ENCODE measurements at regions not wholly inside any gene's neighbourhood (a gene's known extent, or its start where the extent isn't known, plus 50 kb on each side); places are given as distances from the start of the nearest gene placed in this dataset.
A peak's percentile ranks its signal among the peaks of the same experiment; 100 is the strongest.
"Not testable (repeated sequence)": the region's sequence is repeated elsewhere in the genome, so short reads cannot be mapped to it uniquely, and the experiment has no call there.

DNA sequence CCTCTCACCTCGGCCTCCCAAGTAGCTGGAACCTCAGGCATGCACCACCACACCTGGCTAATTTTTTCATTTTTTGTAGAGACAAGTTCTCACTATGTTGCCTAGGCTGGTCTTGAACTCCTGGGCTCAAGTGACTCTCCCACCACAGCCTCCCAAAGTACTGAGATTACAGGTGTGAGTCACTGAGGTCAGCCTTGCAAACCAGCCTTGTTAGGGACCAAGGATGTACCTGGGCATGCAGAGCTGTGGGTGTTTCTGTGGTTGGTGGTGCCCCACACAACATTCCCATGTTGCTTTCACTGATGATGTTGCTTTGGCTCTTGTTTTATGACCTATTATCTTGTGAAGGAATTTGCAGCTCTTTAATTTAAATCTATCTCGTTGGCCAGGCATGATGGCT is 54.8 kb downstream of the OTUD1 start:
- no peak overlapping the region for H3K27ac Mint-ChIP-seq
- no peak overlapping the region for H3K4me3 Mint-ChIP-seq
- no peaks in the 10 kb centered on the region for H3K36me3 Mint-ChIP-seq
- peaks cover 4% of the 10 kb centered on the region for H3K4me1 Mint-ChIP-seq
- no peaks in the 10 kb centered on the region for H3K9me3 Mint-ChIP-seq
- DNase-seq, result no peak
- no peaks in the 10 kb centered on the region for H3K27me3 Mint-ChIP-seq

DNA sequence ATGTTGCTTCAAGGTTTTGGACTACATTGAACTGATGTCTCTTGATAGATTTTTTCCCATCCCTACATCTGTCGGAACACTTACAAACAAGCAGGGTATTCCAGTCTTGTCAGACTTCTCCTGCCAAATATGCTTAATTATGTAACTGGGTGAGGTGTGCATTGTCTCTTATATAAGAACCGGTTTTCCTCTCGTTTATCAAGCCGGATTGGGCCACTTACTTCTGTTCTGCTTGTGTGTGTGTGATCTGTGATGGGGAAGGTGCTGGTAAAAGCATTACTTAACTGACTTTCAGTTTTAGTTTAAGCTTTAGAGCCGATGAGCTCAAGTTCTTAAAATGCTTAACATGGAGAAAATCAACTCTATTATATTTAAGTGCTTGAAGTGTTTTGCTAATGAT is 57.9 kb downstream of the OTUD1 start:
- DNase-seq, result no peak

DNA sequence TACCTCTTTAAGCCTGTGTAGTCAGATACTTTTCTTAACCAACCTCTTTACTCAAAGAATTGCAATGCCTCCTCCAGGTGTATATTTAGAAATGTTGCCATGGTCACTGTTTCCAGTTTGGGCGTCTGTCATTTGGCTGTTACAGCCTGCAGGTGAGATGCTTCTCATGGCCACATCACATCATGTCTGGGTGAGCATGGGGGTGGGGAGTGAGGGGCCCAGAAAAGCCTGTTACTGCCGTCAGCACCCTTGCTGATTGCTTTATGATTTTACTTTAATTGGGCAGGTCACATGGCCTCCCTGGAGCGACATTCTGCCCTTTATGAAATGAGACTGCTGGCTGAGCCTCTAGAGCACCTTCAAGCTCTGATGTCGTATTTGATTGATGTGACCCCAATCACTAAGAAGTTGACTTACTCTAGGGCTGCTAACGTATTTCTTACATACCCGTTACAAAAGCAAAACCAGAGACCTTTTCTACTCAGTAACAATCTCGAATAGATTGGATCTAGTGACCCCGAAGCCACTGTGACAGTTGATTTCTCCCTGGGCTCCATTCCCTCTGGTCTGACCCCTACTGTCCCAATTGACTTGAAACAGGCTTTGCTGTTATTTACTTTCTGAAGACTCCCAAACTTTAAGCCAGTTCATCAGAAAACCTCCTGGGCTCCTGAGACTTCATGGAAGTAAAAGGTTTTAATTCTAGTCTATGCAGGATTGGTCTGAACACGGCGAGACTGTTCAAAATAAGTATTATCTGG is 60.7 kb downstream of the OTUD1 start:
- no peaks in the 10 kb centered on the region for H3K4me1 Mint-ChIP-seq
- no peak overlapping the region for H3K27ac Mint-ChIP-seq
- DNase-seq, result no peak
- H3K4me3 Mint-ChIP-seq, result no peak overlapping the region
- no peaks in the 10 kb centered on the region for H3K9me3 Mint-ChIP-seq
- H3K36me3 Mint-ChIP-seq, result no peaks in the 10 kb centered on the region
- H3K27me3 Mint-ChIP-seq, result no peaks in the 10 kb centered on the region

More for the DNA sequence above, 57.9 kb downstream of the OTUD1 start:
- Mint-ChIP-seq H3K9me3 (no peaks in the 10 kb centered on the region), H3K27ac (no peak overlapping the region), H3K4me1 (peaks cover 2% of the 10 kb centered on the region), H3K4me3 (no peak overlapping the region), H3K27me3 (no peaks in the 10 kb centered on the region), H3K36me3 (no peaks in the 10 kb centered on the region)

DNA sequence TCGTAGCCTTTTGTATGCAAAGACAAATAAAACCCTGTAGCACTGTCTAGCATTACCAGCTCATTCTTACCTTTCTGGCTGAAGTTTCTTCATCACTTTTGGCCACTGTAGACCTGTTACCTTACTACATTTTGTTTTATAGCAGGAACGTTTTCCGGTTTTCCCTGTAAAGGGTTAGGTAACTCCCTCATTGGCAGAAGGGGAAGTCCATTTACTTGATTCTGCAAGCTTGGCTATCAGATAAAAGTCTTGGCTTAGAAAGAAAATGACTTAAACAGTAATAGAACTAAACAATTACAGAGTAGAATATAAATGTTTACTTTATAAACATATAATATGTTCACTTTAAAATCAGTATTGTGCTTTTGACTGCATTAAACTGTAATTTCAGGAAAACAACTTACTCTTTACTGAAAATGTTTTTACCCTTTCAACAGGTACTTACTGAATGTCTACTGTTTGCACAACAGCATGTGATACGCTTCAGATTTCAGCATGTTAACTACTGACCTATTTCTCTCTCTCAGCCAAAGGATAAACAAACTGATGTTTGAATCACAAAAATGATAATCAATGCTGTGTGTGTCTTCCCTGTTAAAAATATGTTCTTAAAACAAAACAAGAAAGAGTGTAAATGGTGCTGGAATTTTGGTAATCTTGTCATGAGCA is 67.1 kb downstream of the OTUD1 start:
- Mint-ChIP-seq H3K4me3 (no peak overlapping the region), H3K4me1 (no peaks in the 10 kb centered on the region), H3K36me3 (peaks cover 2% of the 10 kb centered on the region), H3K27me3 (no peaks in the 10 kb centered on the region), H3K9me3 (peaks cover 3% of the 10 kb centered on the region), H3K27ac (no peak overlapping the region)
- DNase-seq, result no peak

DNA sequence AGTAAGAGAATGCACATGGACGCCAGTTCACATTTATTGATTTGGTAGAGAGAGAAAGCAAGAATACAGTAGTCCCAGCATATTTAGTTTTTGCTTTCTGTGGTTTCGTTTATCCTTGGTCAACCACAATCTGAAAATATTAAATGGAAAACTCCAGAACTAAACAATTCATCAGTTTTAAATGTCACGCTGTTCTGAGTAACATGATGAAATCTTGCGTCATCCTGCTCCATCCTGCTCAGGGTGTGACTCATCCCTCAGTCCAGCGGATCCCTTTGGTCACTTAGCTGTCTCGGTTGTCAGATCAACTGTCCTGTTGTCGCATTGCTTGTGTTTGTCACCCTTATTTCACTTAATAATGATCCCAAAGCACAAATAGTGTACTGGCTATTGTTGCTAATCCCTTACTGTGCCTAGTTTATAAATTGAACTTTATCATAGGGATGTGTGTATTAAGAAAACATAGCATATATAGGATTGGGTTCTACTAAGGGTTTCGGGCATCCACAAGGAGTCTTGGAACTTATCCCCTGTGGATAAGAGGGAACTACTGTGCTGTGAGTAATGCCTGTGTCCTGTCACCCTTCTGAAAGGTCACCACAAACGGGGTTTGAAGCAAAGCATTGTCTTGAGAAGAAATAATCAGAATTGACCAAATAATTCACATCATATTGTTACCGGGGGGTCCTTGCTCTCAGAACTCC is 73.6 kb downstream of the OTUD1 start:
- Mint-ChIP-seq H3K9me3 (peaks cover 4% of the 10 kb centered on the region), H3K36me3 (peaks cover 5% of the 10 kb centered on the region), H3K27me3 (peaks cover 18% of the 10 kb centered on the region), H3K27ac (peak overlapping the region; percentile 34), H3K4me1 (peaks cover 23% of the 10 kb centered on the region), H3K4me3 (no peak overlapping the region)
- DNase-seq, result no peak

DNA sequence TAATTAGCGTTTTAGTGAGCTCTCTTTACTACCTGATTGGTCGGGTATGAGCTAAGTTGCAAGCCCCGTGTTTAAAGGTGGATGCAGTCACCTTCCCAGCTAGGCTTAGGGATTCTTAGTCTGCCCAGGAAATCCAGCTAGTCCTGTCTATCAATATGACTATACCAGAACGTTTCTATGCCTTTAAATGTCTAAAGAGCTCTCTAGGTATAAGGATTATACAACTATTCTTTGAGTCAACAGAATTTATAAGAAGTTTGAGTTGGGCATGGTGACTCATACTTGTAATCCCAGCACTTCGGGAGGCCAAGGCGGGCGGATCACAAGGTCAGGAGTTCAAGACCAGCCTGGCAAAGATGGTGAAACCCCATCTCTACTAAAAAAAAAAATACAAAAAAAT is 74.7 kb downstream of the OTUD1 start:
- peak overlapping the region; percentile 23 for H3K27ac Mint-ChIP-seq

DNA sequence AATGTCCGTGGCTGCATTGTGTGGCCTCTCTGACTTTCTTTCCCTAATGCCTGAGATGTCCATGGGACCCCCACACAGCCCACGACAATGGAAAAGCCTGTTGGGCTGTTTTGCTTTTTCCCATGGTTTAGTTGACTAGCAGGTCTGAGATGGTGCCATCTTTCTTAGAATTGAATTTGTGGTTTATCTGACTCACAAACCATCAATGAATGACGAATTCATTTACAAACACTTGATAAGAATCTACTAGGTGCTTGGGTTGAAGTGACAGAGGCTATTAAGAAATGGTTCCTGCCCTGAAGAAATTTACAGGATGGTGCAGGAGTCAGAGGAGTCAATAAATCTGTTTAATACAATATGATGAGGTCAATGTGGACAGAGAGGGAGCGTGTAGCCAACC is 75.4 kb downstream of the OTUD1 start:
- Mint-ChIP-seq H3K36me3 (peaks cover 5% of the 10 kb centered on the region), H3K9me3 (peaks cover 4% of the 10 kb centered on the region), H3K27ac (peak overlapping the region; percentile 23), H3K27me3 (peaks cover 18% of the 10 kb centered on the region), H3K4me1 (peaks cover 25% of the 10 kb centered on the region), H3K4me3 (no peak overlapping the region)
- DNase-seq, result peak; percentile 24

More for the DNA sequence above, 74.7 kb downstream of the OTUD1 start:
- not testable (repeated sequence) for DNase-seq, H3K4me3 Mint-ChIP-seq, H3K36me3 Mint-ChIP-seq, H3K9me3 Mint-ChIP-seq
- Mint-ChIP-seq H3K4me1 (peaks cover 25% of the 10 kb centered on the region), H3K27me3 (peaks cover 18% of the 10 kb centered on the region)

DNA sequence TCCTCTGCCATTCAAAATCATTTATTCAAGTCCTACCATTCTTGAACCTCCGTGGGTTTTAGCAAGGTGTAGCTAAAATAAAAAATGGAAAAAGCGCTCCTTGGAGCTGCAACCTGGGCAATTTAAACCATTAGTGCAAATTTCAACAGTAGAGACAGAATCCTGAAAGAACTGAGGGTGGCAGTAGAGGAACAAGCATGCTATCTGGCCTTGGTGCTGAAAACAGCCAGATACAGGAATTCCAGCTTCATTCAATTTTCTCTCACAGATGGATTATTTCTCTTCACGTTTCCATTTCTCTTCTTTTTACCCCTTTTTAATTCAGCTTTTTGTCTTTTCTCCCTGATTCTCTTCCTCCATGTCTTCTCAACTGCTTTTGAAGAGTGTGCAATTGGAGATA is 77.7 kb downstream of the OTUD1 start:
- H3K36me3 Mint-ChIP-seq, result peaks cover 2% of the 10 kb centered on the region
- H3K27me3 Mint-ChIP-seq, result peaks cover 18% of the 10 kb centered on the region
- no peak for DNase-seq
- no peak overlapping the region for H3K27ac Mint-ChIP-seq
- H3K9me3 Mint-ChIP-seq, result peaks cover 1% of the 10 kb centered on the region
- H3K4me3 Mint-ChIP-seq, result no peak overlapping the region
- peaks cover 33% of the 10 kb centered on the region for H3K4me1 Mint-ChIP-seq

DNA sequence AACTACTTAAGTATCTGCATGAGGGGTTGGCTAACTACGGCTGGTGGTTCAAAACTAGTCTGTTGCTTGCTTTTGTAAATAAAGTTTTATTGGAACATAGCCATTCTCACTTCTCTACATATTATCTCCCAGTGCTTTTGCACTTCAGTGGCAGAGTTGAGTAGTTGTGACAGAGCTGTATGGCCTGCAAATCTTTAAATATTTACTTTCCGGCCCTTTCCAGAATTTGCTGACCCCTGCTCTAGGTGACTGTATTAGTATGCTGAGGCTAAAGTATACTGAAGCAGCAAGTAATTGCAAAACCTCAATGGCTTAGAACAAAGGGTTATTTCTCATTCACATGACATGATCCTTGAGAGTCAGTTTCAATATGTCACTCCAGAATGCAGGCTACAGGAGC is 78.3 kb downstream of the OTUD1 start:
- Mint-ChIP-seq H3K4me3 (no peak overlapping the region), H3K9me3 (peaks cover under 1% of the 10 kb centered on the region), H3K36me3 (peaks cover 2% of the 10 kb centered on the region), H3K4me1 (peaks cover 33% of the 10 kb centered on the region), H3K27me3 (peaks cover 18% of the 10 kb centered on the region), H3K27ac (no peak overlapping the region)
- no peak for DNase-seq

DNA sequence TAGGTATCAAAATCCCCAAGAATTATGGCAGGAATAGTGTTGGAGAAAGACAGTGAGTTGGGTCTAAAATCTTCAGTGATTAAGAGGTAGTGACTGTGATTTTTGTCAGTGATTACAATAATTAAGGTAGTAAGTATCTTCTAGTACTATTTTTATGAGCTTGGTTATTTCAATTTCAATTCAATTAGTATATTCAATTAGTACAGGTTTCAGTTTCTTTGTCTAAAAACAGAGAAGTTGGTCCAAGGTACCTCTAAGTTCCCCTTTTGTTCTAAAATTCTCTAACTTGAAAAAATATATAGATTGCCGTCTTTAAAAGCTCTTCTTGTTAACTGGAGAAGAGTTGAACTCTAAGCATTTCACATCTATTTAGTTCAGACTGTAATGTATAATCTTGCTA is 82.9 kb downstream of the OTUD1 start:
- no peak for DNase-seq
- H3K36me3 Mint-ChIP-seq, result no peaks in the 10 kb centered on the region
- H3K27me3 Mint-ChIP-seq, result no peaks in the 10 kb centered on the region
- H3K4me3 Mint-ChIP-seq, result no peak overlapping the region
- H3K9me3 Mint-ChIP-seq, result no peaks in the 10 kb centered on the region
- no peak overlapping the region for H3K27ac Mint-ChIP-seq
- peaks cover 17% of the 10 kb centered on the region for H3K4me1 Mint-ChIP-seq

DNA sequence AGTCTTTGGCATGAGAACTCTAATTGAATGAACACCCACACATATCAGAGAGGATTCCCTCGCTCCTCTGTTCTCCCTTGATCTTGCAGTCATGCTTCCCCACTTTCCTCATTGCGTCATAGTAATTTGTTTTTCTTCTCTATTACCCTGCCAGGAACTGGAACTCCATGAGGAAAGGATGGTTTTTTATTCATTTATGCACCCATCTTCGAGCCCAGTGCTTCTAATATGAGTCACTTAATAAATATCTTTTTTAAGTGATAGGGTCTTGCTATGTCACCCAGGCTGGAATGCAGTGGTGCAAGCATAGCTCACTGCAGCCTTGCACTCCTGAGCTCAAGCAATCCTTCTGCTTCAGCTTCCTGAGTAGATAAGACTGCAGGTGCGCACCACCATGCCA is 83.5 kb downstream of the OTUD1 start:
- H3K9me3 Mint-ChIP-seq, result no peaks in the 10 kb centered on the region
- H3K36me3 Mint-ChIP-seq, result no peaks in the 10 kb centered on the region
- no peak overlapping the region for H3K4me3 Mint-ChIP-seq
- H3K27ac Mint-ChIP-seq, result no peak overlapping the region
- H3K27me3 Mint-ChIP-seq, result no peaks in the 10 kb centered on the region
- DNase-seq, result no peak
- peaks cover 12% of the 10 kb centered on the region for H3K4me1 Mint-ChIP-seq

DNA sequence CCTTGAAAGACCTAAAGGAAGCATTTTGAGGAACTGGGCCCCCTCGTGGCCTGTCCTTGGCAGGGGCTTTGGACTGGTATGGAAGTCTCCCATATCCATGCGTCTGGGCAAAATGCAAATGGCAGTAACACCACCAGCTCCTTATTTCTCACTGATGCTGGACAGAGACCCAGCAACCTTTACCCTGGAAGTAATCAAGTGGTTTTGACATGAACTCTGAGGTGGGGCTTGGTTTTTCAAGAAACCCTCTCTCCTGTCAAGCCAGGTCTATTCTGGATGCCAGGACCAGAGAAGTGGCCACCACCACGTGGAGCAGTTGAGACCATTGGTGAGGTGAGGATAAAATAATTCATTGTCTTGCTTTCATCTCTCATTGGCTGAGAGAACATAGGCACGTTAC is 84.4 kb downstream of the OTUD1 start:
- no peaks in the 10 kb centered on the region for H3K36me3 Mint-ChIP-seq
- no peaks in the 10 kb centered on the region for H3K27me3 Mint-ChIP-seq
- H3K27ac Mint-ChIP-seq, result no peak overlapping the region
- no peak for DNase-seq
- no peak overlapping the region for H3K4me3 Mint-ChIP-seq
- H3K4me1 Mint-ChIP-seq, result peaks cover 12% of the 10 kb centered on the region
- H3K9me3 Mint-ChIP-seq, result no peaks in the 10 kb centered on the region

DNA sequence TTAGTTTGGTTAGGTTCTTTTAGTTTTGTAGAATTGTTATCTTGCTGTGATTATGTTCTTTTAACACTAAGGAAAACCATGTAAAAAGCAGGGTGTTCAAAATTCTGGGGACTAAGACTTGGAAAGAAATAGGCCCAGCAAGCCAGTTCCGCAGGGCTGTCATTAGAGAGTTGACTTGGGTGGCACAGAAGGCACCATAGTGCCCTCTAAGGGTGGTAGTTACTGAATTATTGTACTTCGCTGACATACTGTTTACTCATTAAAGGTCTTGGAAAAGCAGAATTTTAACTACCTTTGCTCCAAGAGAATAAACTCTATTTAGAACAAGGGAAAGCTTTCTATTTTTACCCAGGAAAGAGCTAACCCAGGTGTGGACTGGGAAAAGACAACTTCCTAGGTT is 86.5 kb downstream of the OTUD1 start:
- no peaks in the 10 kb centered on the region for H3K36me3 Mint-ChIP-seq
- peaks cover 15% of the 10 kb centered on the region for H3K4me1 Mint-ChIP-seq
- no peaks in the 10 kb centered on the region for H3K9me3 Mint-ChIP-seq
- no peaks in the 10 kb centered on the region for H3K27me3 Mint-ChIP-seq
- no peak for DNase-seq
- H3K4me3 Mint-ChIP-seq, result no peak overlapping the region
- no peak overlapping the region for H3K27ac Mint-ChIP-seq

DNA sequence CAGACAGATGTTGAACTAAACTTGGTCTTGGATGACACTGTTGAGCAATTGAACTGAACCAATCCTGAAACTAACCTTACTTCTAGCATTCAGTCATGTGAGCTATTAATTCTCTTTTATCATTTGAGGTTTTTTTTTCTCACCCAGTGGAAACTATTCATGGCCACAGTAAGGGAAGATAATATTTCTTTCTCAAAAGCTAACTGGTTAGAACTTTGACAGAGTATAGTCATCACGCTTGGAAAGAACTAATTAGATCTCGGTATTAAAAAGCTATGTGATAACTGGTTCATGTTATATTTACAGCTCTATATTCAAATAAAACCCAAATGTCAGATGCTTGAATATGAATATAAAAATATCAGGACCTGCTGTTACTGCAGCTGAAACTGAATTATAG is 89.5 kb downstream of the OTUD1 start:
- H3K27ac Mint-ChIP-seq, result peak overlapping the region; percentile 19
- DNase-seq, result no peak
- peaks cover 3% of the 10 kb centered on the region for H3K9me3 Mint-ChIP-seq
- no peaks in the 10 kb centered on the region for H3K27me3 Mint-ChIP-seq
- H3K4me3 Mint-ChIP-seq, result no peak overlapping the region
- peaks cover 31% of the 10 kb centered on the region for H3K4me1 Mint-ChIP-seq
- peaks cover 17% of the 10 kb centered on the region for H3K36me3 Mint-ChIP-seq

DNA sequence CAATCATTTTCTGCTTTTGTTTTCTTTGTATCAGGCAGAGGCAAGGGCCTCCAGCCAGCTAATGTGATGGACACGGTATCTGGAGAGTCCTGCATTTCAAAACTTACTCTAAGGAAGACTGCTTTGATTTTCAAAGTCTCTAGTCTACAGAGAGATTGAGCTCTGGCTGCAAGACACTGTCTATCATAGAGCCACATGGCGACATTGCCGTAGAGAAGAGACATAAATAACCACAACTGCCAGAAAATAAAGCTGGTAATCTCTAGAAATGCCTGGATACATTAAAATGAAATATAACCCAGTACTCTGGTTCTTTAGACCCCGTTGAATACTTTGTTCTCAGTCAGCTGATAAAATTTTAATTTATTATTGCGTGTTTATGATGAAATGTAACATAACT is 90.8 kb downstream of the OTUD1 start:
- peaks cover 5% of the 10 kb centered on the region for H3K9me3 Mint-ChIP-seq
- DNase-seq, result no peak
- peaks cover 40% of the 10 kb centered on the region for H3K4me1 Mint-ChIP-seq
- peaks cover 22% of the 10 kb centered on the region for H3K36me3 Mint-ChIP-seq
- H3K4me3 Mint-ChIP-seq, result no peak overlapping the region
- no peaks in the 10 kb centered on the region for H3K27me3 Mint-ChIP-seq
- no peak overlapping the region for H3K27ac Mint-ChIP-seq

All from activated naive CD8-positive, alpha-beta T cell treated with anti-CD3 and anti-CD28 coated beads for 36 hours (primary cell).